GM21619 (cell line): ENCODE measurements at regions not wholly inside any gene's neighbourhood (a gene's known extent, or its start where the extent isn't known, plus 50 kb on each side); places are given as distances from the start of the nearest gene placed in this dataset.
"Not testable (repeated sequence)": the region's sequence is repeated elsewhere in the genome, so short reads cannot be mapped to it uniquely, and the experiment has no call there.

Experiments
- ATAC-seq: cut with Tn5 transposase; IDR thresholded peaks from one replicate; pipeline ENCODE4 v1.9.1; 2021; ENCODE audit not compliant: unreplicated experiment

- ATAC-seq, result no peak
These were observed 415.5 kb upstream of the ADAMTS5 start for GRCh38 chr21:27382404-27382803.

- no peak for ATAC-seq
These were observed 413.4 kb upstream of the ADAMTS5 start for GRCh38 chr21:27380303-27380702.

- no peak for ATAC-seq
These were observed 412.5 kb upstream of the ADAMTS5 start for GRCh38 chr21:27379354-27379753.

- ATAC-seq, result no peak
These were observed 405.5 kb upstream of the ADAMTS5 start for GRCh38 chr21:27372381-27372780.

- ATAC-seq, result no peak
These were observed 405.1 kb upstream of the ADAMTS5 start for GRCh38 chr21:27371975-27372331.

GRCh38 chr21:27371115-27371974 is 404.5 kb upstream of the ADAMTS5 start:
- no peak for ATAC-seq

GRCh38 chr21:27369978-27370571 is 403.2 kb upstream of the ADAMTS5 start:
- ATAC-seq, result no peak

GRCh38 chr21:27369234-27369633 is 402.3 kb upstream of the ADAMTS5 start:
- no peak for ATAC-seq

GRCh38 chr21:27366646-27367235 is 399.9 kb upstream of the ADAMTS5 start:
- ATAC-seq, result no peak

GRCh38 chr21:27366036-27366435 is 399.1 kb upstream of the ADAMTS5 start:
- no peak for ATAC-seq

- ATAC-seq, result no peak
These were observed 398.5 kb upstream of the ADAMTS5 start for GRCh38 chr21:27365394-27365793.

GRCh38 chr21:27363719-27364477 is 397.0 kb upstream of the ADAMTS5 start:
- ATAC-seq, result no peak

- no peak for ATAC-seq
These were observed 395.4 kb upstream of the ADAMTS5 start for GRCh38 chr21:27362249-27362648.

GRCh38 chr21:27359141-27359540 is 392.3 kb upstream of the ADAMTS5 start:
- ATAC-seq, result no peak

GRCh38 chr21:27352885-27353284 is 386.0 kb upstream of the ADAMTS5 start:
- ATAC-seq, result no peak

- ATAC-seq, result no peak
These were observed 379.2 kb upstream of the ADAMTS5 start for GRCh38 chr21:27346041-27346448.

GRCh38 chr21:27339902-27340301 is 373.0 kb upstream of the ADAMTS5 start:
- no peak for ATAC-seq

- not testable (repeated sequence) for ATAC-seq
These were observed 371.1 kb upstream of the ADAMTS5 start for GRCh38 chr21:27338007-27338406.

- ATAC-seq, result no peak
These were observed 366.2 kb upstream of the ADAMTS5 start for GRCh38 chr21:27333096-27333495.

- no peak for ATAC-seq
These were observed 362.5 kb upstream of the ADAMTS5 start for GRCh38 chr21:27329255-27329851.

- no peak for ATAC-seq
These were observed 359.4 kb upstream of the ADAMTS5 start for GRCh38 chr21:27326301-27326700.
